CD1c-positive myeloid dendritic cell (primary cell): ENCODE measurements at regions not wholly inside any gene's neighbourhood (a gene's known extent, or its start where the extent isn't known, plus 50 kb on each side); places are given as distances from the start of the nearest gene placed in this dataset.
"Not testable (repeated sequence)": the region's sequence is repeated elsewhere in the genome, so short reads cannot be mapped to it uniquely, and the experiment has no call there.

ENCODE experiments used
- DNase-seq: peaks from one replicate; pipeline ENCODE4 v3.0.0-alpha.2; 2016; ENCODE audit errors: extremely low spot score

GRCh38 chr2:7530001-7530400, 612.8 kb downstream of the RNF144A start:
- no peak for DNase-seq

GRCh38 chr2:7539077-7539476, 621.9 kb downstream of the RNF144A start:
- no peak for DNase-seq

DNA sequence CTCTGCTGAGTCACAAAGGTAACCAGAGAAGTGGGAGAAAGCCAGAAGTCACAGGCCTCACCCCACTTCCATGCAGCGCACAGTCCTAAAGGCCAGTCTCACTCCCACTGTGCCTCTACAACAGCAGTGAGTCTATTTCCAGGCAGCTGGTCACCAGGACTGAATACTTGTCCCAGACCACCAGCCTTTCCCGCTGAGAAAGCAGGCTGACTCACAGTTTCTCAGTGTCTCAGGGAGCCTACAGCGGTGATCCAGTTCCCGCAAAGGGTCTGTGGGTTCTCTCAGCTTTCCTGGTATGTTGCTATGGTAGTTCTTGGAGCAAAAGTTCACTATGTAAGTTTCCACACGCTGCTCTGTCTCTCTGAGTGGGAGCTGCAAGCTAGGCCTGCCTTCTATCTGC, 622.5 kb downstream of the RNF144A start:
- DNase-seq = no peak

GRCh38 chr2:7552825-7553570, 635.8 kb downstream of the RNF144A start:
- DNase-seq = no peak

GRCh38 chr2:7555260-7555659, 638.0 kb downstream of the RNF144A start:
- no peak for DNase-seq

DNA sequence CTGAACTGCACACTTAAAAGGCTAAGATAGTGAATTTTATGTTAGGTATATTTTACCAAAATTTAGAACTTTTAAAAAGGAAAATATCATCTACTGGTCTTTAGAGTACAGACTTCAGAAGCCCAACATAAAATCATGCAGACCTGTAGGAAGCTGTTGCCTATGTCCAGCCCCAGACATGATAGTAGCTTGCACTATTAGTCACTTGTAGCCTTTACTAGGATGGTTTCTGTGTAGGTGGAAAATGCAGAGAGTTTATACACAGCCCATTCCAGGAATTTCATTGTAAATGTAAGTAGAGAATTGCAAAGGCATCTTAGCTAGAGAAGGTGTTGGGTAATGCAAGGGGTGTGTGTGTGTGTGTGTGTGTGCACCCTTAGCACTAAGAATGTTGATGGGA, 640.2 kb downstream of the RNF144A start:
- no peak for DNase-seq

- DNase-seq = peak; percentile 23
These were observed 642.6 kb downstream of the RNF144A start for GRCh38 chr2:7559791-7560190.

- no peak for DNase-seq
These were observed 649.2 kb downstream of the RNF144A start for GRCh38 chr2:7566382-7566881.

GRCh38 chr2:7567116-7567515, 649.9 kb downstream of the RNF144A start:
- DNase-seq = not testable (repeated sequence)

DNA sequence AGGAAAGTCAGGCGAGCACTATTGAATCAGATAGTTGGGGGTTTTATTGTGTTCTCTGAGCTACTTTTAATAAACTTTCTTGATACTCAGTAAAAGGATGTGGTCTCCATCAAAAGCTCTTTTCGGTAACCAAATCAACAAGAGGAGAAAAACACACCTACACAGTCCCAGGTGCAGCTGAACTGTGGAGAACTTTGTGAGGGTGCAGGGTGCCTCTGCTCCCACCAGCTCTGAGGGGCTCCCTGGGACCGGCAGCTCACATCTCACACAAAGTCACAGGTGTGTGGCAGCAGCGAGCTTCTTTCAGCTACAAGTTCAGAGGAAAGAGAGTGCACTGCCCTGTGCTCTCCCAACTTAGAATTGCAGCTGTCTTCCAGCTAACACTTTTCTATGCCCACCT, 650.4 kb downstream of the RNF144A start:
- DNase-seq = peak; percentile 1

GRCh38 chr2:7570247-7570646, 653.0 kb downstream of the RNF144A start:
- DNase-seq = no peak

GRCh38 chr2:7571701-7572100, 654.5 kb downstream of the RNF144A start:
- DNase-seq = no peak

DNA sequence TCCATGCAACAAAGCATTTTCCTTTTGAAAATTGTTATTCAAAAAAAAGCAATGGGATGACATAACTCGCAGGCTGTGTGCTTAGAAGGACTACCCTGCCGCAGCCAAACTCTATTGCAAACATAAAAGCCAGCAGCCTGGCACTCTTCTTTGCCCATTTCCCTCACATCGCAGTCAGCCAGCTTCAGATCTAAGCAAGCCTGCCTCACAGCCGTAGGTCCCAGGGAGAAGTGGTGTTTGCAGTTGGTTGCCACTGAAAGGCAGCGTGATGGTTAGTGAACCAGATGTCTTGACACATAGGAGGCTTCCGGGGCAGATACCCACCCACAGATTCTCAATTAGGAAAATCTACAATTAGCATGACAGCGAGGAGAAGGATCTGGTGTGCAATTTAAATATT, 655.2 kb downstream of the RNF144A start:
- DNase-seq = no peak

DNA sequence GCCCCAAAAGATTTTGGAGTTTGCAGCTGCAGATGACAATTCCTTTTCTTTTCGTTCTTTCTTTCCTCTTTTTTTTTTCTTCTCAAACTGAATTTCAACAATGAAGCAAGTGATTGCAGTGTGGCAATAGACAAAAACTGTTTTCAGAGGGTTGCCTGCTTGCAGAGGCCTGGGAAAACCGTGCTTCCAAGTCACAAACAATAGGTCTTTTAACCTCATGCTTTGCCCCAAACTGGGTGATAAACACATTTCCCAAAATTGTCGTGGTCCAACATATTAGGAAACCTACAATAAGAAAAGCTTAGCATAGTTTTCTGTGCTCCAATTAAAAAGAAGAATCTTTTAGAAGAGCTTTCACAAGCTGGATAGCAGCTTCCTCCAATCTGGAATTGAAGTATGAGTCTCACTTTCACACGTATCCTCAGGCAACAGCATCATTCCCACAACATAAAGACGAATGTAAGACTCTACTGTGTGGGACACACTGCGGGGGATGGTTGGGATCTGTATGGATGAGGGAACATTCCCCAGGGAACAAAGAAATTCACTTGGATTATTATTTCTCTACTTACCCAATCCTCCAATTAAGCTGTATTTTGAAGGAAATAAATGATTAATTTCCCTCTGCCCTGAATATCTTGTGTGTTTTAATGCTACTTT, 656.1 kb downstream of the RNF144A start:
- no peak for DNase-seq

DNA sequence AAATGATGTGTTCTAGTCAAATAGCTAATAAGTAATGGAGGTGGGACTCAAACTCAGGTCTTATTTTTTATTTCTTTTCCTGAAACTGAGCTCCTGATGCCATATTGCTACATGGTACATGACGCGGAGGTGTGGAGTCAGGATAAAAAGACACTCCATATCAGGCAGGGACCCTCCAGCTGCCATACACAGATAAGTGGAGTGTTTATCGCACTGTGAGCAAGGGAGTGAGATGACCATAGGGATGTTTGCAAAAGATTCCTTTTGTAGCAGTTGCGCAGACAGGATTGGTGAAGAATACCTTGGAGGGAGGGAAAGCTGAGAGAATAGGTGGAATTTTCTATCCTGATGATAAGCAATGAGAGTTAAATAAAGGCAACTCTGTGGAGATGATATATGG, 657.2 kb downstream of the RNF144A start:
- DNase-seq = no peak

DNA sequence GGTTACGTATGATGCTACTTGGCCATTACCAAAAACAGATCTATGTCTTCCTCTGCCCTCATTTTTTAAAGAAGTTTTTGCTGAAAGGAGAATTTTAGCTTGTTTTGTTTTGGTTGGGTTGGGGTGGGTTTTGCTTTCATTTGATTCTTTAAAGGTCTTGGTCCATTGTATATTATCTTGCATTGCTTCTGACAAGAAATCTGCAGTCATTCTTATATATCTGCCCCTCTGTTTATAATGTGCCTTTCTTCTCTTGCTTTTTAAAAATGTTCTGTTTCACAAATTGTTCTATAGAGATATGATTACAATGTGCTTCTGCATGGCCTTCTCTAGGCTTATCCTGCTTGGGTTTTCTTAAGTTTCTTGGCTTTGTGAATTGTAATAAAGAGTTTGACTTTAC, 660.6 kb downstream of the RNF144A start:
- DNase-seq = no peak

- DNase-seq = no peak
These were observed 666.8 kb downstream of the RNF144A start for GRCh38 chr2:7584017-7584416.

DNA sequence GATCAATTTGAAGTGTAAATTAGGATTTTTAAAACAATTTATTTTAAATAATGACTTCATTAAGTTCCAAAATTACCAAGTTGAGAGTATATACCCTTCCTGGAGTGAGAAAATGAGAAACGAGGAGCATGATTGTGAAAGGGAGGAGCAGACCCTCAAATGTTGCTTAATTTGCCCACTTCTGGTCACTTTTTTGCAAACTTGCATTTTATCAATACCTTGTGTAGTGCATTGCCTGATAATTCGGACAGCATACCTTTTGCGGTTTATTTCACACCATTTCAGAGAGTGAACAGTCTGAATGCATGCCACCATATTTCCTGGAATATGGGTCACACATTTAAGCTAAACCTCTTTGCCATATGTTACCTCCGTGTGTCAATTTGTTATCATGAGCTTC, 669.7 kb downstream of the RNF144A start:
- DNase-seq = no peak

GRCh38 chr2:7588295-7588694, 671.1 kb downstream of the RNF144A start:
- peak; percentile 5 for DNase-seq

DNA sequence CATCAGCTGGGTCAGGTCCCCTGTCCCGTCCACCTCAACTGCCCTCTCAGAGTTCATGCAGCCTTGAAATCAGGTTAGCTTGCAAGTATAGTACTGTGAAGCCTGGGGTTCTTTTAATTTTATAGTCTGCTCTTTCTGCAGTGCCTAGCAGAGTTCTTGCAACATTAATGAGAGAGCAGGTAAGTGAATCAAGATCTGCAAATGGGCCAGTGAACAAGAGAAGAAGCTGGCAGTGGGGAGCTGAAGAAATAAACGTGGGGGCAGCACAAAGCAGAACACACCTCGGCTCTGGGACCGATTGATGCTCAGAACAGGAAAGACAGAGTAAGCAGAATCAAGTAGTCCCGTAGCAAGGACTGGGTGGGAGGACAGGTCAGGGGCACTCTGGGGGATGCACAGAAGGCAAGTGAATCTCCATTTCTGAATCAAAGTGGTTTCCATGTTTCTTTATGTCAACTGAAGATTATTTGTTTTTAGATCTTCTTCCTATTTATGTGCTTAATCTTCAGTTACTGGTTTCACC, 675.5 kb downstream of the RNF144A start:
- DNase-seq = no peak

DNA sequence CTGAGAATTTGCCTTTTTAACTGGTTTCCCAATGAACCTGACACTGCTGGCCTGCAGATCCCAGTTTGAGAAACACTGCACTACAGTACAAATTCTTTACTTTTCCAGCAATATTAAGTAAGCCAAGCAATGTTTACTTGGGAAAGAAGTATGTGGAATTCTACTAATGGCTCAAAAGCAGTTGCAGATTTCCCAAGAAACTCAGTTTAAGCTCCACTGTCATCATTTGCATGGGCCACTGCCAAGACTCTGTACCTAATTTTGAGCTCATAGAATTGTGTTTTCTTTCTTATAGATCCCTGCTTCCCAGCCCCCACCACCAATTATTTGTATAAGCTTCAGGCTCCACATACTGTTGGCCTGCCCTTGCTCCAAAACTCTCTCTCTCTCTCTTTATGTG, 676.1 kb downstream of the RNF144A start:
- DNase-seq = no peak

GRCh38 chr2:7594211-7594610, 677.0 kb downstream of the RNF144A start:
- no peak for DNase-seq

DNA sequence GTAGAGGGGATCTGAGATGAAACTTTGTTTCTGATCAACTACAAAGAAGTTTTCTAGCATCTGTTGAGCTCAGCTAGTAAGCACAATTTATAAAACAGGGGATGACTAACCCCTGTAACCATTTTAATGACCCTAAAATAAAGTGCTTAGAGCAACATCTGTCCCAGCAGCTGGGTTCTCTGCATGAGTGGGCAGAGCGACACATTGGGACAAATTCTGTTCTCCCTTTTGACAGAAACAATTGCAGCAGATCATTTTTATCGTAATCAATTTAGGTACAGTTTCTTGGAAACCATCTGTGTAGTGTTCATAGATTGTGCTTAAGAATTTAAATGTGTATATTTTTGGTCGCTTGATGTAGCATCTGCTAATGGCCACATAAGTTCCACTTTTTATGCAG, 678.0 kb downstream of the RNF144A start:
- DNase-seq = no peak
